Middle frontal gyrus (tissue), 1 donor: ENCODE measurements at regions not wholly inside any gene's neighbourhood (a gene's known extent, or its start where the extent isn't known, plus 50 kb on each side); places are given as distances from the start of the nearest gene placed in this dataset.

Source experiments
- DNase-seq: peaks from one replicate; pipeline ENCODE4 v3.0.0-alpha.2; 2015; ENCODE audit warnings: low spot score; ENCODE audit errors: extremely low spot score

- DNase-seq, result no peak
These were observed 195.8 kb upstream of the COL8A1 start for GRCh38 chr3:99442599-99442998.

DNA sequence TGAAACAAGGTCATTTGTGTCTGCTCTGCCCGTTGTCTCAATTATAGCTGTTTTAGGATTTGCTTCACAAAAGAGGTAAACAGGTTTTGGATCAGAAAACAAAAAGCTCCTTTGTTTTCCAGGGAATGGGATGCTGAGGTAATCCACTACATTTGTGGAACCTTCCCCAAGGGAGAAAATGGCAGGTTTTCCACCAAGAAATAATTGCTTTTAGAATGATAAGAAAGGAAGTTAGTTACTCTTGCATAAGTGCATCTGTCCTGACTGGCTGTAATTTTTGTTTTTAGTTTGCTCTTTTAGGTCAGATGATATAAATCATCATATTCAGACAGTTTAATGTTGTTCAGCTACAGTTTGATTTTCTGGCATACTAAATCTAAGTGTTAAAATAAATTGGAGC lies 198.5 kb upstream of the COL8A1 start:
- DNase-seq, result no peak

DNA sequence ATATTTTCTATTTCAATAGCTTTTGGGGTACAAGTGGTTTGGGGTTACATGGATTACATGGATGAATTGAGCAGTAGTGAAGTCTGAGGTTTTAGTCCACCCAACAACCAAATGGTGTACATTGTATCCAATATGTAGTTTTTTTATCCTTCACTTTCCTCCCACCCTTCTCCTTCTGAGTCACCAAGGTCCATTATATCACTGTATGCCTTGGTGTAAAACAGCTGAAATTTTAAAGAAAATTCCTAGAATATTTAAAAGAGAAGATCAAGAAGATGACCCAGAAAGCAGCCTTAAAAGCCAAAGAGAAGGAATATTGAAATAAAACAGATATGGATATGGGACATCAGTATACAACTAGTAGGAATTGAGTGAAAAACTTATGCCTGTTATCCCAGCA lies 204.2 kb upstream of the COL8A1 start:
- DNase-seq, result no peak

DNA sequence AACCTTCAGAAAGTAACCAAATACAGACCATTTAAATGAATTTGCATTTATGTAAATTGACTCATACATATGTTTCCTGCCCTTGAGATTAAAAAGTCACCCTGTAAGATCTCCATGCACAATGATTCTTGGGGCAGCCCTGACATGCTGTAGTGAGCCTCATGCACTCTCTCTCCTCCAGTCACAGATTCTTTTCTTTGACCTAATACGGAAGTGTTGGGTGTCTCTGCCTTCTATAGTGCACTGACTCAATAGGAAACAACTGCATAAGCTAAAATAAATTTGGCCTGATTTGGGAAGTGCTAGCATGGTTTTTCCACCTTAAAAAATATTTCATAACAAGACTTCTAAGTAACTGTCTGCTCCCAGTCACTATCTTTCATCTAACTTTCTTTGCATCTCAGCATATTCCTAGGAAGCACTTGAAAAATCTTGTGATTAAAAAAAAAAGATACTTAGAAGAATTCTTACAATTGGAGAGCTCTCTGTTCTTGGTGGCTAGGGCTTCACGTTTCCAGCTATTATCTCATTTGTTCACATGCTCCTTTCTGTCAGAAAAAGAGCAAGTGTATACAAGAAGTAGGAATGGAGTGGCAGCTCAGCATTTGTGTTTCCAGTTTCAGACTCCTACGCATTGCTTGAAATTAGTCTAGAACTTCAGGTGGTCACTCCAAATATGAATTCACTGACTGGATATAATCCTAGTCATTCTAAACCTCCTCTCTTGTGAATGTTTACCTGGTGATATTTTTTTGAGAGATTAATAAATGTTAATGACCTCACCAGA lies 207.9 kb upstream of the COL8A1 start:
- no peak for DNase-seq

- DNase-seq, result no peak
These were observed 208.9 kb upstream of the COL8A1 start for GRCh38 chr3:99429502-99429901.

DNA sequence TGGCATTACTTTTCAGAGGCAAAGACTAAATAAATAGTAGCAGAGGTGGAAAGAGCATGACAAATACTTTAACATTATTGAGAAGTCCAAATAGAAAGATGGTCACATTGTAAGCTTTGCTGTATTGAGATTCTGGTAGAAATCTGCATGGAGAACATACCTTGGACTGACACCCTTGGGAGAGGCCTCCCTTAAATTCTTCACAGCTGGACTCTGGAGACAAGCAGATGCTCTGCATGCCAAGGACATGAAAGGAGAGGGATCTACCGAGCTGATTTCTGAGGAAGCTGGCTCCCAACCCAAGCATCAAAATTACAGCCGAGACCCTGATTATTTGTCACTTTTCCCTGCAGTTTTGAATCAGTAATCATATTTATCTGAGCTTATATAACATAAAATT lies 212.5 kb upstream of the COL8A1 start:
- no peak for DNase-seq

DNA sequence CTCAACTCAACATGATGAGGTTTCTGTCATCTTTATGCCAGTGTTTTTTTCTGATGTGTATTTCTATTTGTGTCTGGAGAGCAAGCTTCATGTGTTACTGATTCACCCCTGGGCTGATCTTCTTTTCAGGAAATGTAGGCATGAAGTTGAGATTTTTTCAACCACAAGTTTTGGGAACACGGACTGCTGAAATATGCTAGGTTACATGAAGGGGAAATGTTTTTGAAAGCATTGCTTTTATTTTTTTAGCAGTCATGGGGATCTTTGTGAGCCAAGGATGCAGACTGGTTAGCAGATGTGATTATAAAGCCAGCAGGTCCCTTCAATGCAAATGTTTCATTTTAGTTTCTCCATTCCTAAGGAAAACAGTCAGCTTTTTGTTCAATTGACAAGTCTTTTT lies 219.3 kb upstream of the COL8A1 start:
- no peak for DNase-seq

- DNase-seq, result no peak
These were observed 219.7 kb upstream of the COL8A1 start for GRCh38 chr3:99418709-99419108.

GRCh38 chr3:99418209-99418635 lies 220.2 kb upstream of the COL8A1 start:
- no peak for DNase-seq

- DNase-seq, result no peak
These were observed 224.9 kb upstream of the COL8A1 start for GRCh38 chr3:99413504-99413903.

GRCh38 chr3:99410789-99411311 lies 227.5 kb upstream of the COL8A1 start:
- no peak for DNase-seq

DNA sequence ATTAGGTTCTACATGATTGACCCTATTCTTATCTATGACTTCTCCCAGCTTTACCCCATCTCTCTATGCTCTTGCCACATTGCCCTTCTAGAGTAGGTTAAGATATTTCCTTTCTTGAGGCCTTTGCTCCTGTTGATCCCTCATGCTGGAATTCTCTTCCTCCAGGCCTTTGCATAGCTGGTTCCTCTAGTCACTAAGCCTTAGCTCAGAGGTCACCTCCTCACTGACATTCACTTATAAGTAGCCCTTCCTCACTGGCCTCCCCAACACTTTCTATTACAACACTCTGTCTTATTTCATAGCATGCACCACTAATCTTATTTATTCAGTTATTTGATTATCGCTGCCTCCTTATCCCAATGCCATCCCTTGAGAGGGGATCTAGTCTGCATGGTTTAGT lies 228.4 kb upstream of the COL8A1 start:
- DNase-seq, result no peak

DNA sequence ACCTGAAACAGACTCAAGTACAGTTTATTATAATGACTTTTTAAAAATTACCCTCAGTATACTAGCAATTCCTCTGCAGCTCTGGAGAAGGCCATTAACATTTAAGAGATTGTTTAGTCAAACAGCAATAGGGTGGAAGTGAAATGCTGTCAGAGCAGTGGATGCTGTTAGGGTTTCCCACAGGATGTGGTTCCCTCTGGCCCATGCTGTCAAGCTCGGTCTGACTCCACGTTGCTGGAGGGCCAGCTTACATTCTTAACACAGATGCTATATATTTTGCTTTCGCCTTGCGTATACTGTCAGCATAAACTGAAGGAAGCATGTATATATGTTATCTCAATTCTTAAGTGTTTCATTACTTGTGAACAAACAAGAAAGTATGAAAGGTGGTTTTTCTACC lies 231.1 kb upstream of the COL8A1 start:
- DNase-seq, result no peak

- no peak for DNase-seq
These were observed 235.6 kb upstream of the COL8A1 start for GRCh38 chr3:99402755-99403154.

DNA sequence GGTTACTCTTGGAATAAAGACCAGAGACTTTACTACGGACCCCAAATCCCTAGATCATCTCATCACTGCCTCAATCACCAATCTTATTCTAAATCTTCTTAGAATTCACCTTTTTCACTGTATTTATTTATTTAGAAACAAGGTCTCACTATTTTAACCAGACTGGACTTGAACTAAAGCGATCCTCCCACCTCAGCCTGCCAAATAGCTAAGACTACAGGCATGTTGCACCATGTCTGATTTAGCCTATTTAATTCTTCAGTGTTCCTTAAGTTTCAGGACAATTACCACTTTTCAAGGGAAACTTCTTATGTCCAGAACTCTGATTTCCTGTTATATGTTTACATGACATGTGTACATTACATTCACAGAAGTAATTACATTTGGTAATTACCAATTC lies 238.0 kb upstream of the COL8A1 start:
- DNase-seq, result no peak

DNA sequence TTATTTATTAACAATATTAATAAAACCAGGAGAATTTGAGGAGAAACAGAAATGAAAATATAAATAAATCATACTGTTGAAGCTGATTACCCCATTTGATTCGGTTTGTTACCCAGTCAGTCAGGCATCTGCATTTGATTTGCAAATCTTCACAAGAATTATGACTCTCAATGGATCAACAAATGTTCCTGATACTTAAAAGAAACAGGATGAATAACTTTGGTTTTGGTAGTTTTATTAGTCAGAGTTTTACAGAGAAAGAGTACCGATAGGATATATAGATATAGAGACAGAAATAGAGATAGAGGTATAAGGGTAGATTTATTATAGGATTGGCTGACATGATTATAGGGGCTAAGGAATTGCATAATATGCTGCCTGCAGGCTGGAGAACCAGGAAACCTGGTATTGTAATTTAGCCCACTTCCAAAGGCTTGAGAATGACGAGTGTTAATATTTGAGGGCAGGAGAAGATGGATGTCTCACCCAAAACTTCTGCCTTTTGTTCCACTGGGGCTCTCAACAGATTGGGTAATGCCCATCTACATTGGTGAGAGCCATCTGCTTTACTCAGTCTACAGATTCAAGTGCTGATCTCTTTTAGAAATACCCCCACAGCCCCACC lies 241.6 kb upstream of the COL8A1 start:
- no peak for DNase-seq

DNA sequence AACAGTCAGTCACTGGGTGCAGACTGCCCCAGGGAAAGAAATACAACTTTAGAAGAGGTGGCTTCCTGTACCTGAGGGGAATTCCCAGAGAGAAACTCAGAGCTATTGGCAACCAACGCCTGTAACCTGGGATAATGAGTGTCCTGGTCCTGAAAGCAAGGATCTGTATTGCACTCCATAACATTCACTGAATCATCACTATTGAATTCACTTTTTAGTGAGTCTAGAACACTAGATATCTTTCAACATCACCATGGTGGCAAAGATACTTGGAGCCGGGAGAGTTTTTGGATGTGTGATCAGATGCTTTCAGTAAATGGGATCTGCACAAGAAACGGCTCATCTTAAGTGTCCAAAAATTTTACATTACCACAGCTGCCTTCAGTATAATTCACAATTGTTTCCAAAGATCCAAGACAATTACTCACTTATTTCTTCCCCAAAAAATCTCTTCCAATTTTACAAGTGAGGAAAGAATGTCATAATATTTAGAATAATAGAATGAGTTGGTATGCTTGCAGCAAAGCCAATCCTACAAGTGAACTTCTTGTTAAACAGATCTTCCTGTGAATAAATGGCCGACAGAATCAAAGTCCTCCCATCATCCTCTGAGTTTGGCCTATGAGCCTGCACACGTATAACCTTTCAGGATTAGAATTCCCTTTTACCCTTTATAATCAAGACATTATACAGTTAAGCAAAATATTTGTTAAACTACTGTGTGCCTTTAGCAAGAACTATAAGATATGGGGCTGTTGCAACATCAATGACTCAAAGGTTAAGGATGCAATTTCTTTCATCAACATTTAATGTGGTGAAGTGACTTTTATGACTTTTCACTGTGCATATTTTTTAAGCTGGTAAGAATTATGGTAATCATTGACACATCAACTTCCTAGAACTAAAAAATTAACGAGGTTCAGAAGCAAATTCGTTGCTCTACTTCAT lies 243.3 kb upstream of the COL8A1 start:
- DNase-seq, result no peak

GRCh38 chr3:99393961-99394360 lies 244.4 kb upstream of the COL8A1 start:
- no peak for DNase-seq

GRCh38 chr3:99388780-99389179 lies 249.6 kb upstream of the COL8A1 start:
- peak; percentile 27 for DNase-seq

GRCh38 chr3:99384596-99384995 lies 253.8 kb upstream of the COL8A1 start:
- DNase-seq, result no peak

DNA sequence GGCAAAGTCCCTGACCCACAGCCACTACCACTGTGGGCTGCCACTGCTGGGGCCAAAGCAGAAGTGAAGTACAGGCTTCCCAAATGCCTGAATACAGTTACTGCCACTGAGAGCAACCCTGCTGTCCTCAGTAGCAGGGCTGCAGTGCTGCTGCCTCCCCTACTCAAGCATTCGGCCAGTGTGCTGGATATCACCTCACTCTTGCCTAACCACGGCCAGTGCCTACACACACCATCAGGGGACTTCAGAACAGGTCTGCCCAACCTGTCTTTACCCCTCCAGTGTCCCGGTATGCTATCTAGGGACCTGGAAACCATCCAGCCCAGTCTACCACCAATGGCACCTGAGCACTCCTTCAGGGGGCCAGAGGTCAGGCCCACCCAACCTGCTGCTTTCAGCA lies 261.5 kb upstream of the COL8A1 start:
- DNase-seq, result no peak

- no peak for DNase-seq
These were observed 264.6 kb upstream of the COL8A1 start for GRCh38 chr3:99373846-99374210.
